GM12873 (cell line): ENCODE measurements at regions not wholly inside any gene's neighbourhood (a gene's known extent, or its start where the extent isn't known, plus 50 kb on each side); places are given as distances from the start of the nearest gene placed in this dataset.

ENCODE experiments used
- TF ChIP-seq, protein P1 (sequence below): IDR thresholded peaks from 2 replicates; pipeline ENCODE4 v1.5.1; 2012; ENCODE audit warnings: low read depth, mild to moderate bottlenecking, moderate library complexity, low read length, control low read depth; ENCODE audit not compliant: insufficient read depth; ENCODE audit errors: missing control alignments

DNA sequence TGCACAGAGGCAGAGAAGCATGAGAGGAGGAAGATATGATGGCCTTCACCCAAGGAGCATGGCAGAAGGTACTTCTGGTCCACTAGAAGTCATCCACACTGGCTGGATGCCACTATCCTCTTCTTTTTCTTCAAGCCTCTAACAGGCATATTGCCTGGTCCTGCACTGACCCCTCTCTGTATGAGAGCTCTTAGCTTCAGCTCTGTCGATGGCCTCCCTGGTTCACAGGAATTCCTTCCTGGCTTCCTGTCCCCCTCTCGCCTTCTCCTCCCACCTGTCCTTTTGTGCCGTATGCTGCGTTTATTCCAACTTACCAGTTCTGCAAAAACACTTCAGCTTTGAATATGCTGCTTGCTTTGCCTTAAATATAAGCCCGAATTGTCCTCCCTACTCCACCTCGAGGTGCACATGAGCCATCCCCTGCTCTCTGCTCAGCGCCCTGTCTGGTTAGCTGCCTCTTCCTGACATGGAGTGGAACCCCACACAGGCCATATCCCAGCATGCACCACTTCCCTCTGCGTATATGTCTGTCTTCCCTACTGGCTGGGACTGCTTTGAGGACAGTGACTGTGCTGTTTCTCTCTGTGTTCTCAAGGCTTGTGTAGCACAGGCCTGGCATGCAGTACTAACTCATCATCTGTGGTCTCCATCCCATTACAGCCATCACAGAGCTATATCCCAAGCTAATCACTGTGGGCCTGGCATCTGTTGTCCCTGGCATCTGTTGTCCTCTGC lies 474.9 kb downstream of the EIPR1 start:
- TF ChIP-seq, protein P1, sequence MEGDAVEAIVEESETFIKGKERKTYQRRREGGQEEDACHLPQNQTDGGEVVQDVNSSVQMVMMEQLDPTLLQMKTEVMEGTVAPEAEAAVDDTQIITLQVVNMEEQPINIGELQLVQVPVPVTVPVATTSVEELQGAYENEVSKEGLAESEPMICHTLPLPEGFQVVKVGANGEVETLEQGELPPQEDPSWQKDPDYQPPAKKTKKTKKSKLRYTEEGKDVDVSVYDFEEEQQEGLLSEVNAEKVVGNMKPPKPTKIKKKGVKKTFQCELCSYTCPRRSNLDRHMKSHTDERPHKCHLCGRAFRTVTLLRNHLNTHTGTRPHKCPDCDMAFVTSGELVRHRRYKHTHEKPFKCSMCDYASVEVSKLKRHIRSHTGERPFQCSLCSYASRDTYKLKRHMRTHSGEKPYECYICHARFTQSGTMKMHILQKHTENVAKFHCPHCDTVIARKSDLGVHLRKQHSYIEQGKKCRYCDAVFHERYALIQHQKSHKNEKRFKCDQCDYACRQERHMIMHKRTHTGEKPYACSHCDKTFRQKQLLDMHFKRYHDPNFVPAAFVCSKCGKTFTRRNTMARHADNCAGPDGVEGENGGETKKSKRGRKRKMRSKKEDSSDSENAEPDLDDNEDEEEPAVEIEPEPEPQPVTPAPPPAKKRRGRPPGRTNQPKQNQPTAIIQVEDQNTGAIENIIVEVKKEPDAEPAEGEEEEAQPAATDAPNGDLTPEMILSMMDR: no peak

DNA sequence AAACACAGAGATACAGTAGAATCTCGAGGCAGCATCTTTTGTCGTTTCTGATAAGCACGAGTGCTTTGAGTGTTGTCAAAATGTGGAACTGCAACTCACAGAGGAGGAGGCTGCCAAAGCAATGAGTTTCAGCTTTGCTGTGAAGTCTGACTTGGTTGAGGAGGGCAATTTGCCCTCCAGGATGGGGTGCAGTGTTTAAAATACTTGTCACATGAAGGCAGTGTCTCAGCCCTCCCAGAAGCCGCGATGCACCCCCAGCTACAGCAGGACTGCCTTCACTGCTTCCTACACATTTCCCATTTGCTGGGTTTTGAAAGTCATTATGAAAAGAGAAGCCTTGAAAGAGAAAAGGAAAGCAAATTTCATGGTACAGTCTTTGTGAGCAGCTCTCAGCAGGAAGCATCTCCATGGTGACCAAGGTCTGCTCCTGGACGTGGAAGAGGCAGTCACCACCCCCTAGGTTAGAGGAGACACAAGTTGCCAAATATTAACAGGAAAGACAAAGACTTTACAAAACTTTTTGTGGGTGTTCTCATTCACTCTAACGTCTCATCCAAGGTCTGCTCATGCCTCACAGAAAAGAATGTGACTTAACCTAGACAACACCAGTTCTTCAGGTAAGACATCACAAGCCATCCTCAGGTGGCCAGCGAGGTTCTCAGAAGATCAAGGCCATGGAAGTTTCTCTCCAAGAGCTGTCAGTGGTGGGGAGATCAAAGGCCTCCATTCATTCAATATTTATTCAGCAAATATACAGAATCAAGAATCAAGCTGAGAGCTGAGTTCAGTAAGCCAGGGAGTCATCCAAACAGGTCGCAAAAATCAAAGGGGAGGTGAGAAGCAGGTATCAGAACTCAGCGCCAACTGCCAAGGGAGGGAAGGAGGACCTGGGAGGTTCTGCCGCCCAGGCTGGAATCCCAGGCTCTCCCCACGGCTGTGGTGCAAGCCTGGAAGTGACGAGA lies 476.0 kb downstream of the EIPR1 start:
- TF ChIP-seq, protein P1: no peak

DNA sequence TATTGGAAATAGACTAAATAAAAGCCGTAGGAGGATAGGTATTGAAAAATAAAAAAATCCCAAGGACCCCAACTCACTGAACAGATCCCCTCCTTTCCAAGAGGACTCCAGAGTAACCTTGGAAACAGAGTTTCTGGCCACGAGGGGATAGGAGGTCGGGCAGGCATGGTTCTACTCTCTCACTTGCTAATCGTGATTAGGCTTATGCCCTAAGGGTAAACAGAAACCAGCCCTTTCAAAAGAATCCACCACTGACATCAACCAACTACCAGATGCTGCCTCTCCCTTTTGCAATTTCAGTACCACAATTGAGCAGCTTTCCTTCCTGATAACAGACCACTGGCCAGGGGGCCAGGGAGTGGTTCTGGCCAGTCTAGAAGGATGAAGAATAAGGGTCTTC lies 477.8 kb downstream of the EIPR1 start:
- TF ChIP-seq, protein P1: no peak

DNA sequence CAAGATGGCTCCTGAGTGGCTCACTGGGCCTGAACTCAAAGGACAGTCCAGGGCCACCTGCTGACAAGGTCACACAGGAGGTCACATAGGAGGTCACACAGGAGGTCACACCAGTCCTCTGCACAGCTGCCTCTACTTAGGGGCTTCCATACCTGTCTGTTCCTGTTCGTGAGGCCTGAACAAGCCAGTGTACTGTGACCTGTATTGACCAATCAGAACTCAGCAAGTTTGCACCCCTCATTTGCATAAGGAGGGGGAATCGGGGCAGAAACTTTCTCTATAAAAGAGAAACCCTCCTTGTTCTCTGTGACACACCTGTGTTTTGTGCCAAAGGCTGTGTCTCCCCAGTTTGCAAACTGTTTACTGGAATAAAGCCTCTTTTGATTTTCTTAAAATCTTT lies 478.9 kb downstream of the EIPR1 start:
- TF ChIP-seq, protein P1: no peak

GRCh38 chr2:2896643-2897042 lies 481.0 kb downstream of the EIPR1 start:
- TF ChIP-seq, protein P1: no peak

GRCh38 chr2:2896011-2896410 lies 481.6 kb downstream of the EIPR1 start:
- TF ChIP-seq, protein P1: no peak

DNA sequence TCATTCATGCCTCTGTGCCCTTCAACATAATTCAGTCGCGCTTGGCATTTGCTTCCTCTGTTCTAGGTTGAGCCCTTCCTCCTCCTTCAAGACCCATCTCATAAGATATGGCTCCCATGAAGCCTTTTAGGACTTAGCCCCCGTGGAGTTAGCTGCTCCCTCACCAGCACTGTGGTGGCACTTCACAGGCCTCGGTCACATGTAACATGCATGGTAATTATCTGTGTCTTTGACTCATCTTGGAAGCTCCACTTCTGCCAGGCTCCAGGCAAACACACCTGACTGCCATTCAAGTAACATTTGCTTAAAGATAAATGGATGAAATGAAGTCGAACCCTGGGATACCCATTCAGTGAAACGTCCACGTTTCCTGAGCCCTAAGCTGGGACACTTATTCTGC lies 484.7 kb downstream of the EIPR1 start:
- TF ChIP-seq, protein P1: no peak
